ENCODE measurements at regions not wholly inside any gene's neighbourhood (a gene's known extent, or its start where the extent isn't known, plus 50 kb on each side); places are given as distances from the start of the nearest gene placed in this dataset.
"Not testable (repeated sequence)": the region's sequence is repeated elsewhere in the genome, so short reads cannot be mapped to it uniquely, and the experiment has no call there.

GRCh38 chr20:7803411-7804151 is 136.7 kb downstream of the HAO1 start:
- not testable (repeated sequence) for DNase-seq

GRCh38 chr20:7806831-7807230 is 133.4 kb downstream of the HAO1 start:
- no peak for DNase-seq

- DNase-seq, result peak; percentile 56
These were observed 123.0 kb downstream of the HAO1 start for GRCh38 chr20:7817286-7817685.

GRCh38 chr20:7818477-7818876 is 121.8 kb downstream of the HAO1 start:
- peak; percentile 66 for DNase-seq

- no peak for DNase-seq
These were observed 119.4 kb downstream of the HAO1 start for GRCh38 chr20:7820897-7821296.

GRCh38 chr20:7822772-7823171 is 117.5 kb downstream of the HAO1 start:
- no peak for DNase-seq

- no peak for DNase-seq
These were observed 111.8 kb downstream of the HAO1 start for GRCh38 chr20:7828437-7828836.

- DNase-seq, result no peak
These were observed 111.2 kb downstream of the HAO1 start for GRCh38 chr20:7829031-7829430.

- peak; percentile 10 for DNase-seq
These were observed 110.5 kb downstream of the HAO1 start for GRCh38 chr20:7829776-7830175.
